GM12878 (cell line): ENCODE measurements at regions not wholly inside any gene's neighbourhood (a gene's known extent, or its start where the extent isn't known, plus 50 kb on each side); places are given as distances from the start of the nearest gene placed in this dataset.

Experiments used
- ATAC-seq: fragments of 200-7000 bp; cut with Tn5 transposase; 3 replicates; pipeline ENCODE4 v1.9.1; 2020; ENCODE audit warnings: mild to moderate bottlenecking, moderate library complexity
- BruUV-seq: library from RNA; stranded (reverse); fragments of 400-500 nt; replicated peaks from 2 replicates; lab custom pipeline; 2021; lab: Mats Ljungman, UMichigan
- CTCF ChIA-PET: fragments of 300-600 bp; sonication (Branson Sonifier 250); formaldehyde crosslinking; extraction: SDS; loops from one replicate; lab custom pipeline; 2021; ENCODE audit warnings: inconsistent platforms; lab: Yijun Ruan, JAX
- POLR2A ChIA-PET: fragments of 350-600 bp; formaldehyde crosslinking; extraction: SDS; loops from one replicate; lab custom pipeline; 2021; ENCODE audit warnings: inconsistent platforms; lab: Charles Lee
- RAD21 ChIA-PET: fragments of 300-600 bp; sonication (Branson Sonifier 250); formaldehyde crosslinking; loops from one replicate; lab custom pipeline; 2023; ENCODE audit warnings: antibody characterized with exemption; ENCODE audit not compliant: unreplicated experiment; lab: Charles Lee
- SMC1A ChIA-PET: fragments of 300-600 bp; sonication (Branson Sonifier 250); formaldehyde crosslinking; loops from one replicate; lab custom pipeline; 2023; ENCODE audit not compliant: unreplicated experiment, uncharacterized antibody; lab: Charles Lee
- DNase-seq: peaks from one replicate; pipeline ENCODE4 v3.0.0-alpha.2; 2011; ENCODE audit warnings: low read depth, low spot score
- FAIRE-seq: peaks from 3 replicates; lab custom pipeline; 2011; peaks lifted over from hg19 to GRCh38; lab: Jason Lieb, UNC
- H2AFZ ChIP-seq: 2 replicates; pipeline ENCODE4 v1.6.0; 2011; ENCODE audit warnings: low read depth, low read length, control low read depth; ENCODE audit not compliant: control insufficient read depth
- H3K27ac ChIP-seq: 2 replicates; pipeline ENCODE4 v1.5.1; 2011; ENCODE audit warnings: control low read depth; ENCODE audit not compliant: control insufficient read depth, insufficient read depth
- H3K27me3 ChIP-seq, 2 experiments: replicated peaks in 1 of 2; 2 replicates each; pipeline versions ENCODE4 v1.6.0 to v1.6.1; 2011; ENCODE audit warnings: low read length in 1 of 2; ENCODE audit not compliant: control insufficient read depth in 2 of 2, insufficient read depth in 2 of 2
- H3K36me3 ChIP-seq, 2 experiments: 2 replicates each; pipeline ENCODE4 v1.5.1; 2011; ENCODE audit warnings: low read length in 1 of 2; ENCODE audit not compliant: control insufficient read depth in 2 of 2, insufficient read depth in 2 of 2
- H3K4me1 ChIP-seq: 2 replicates; pipeline ENCODE4 v1.6.1; 2011; ENCODE audit warnings: mild to moderate bottlenecking, low read length, moderate library complexity, mixed read lengths; ENCODE audit not compliant: control insufficient read depth, insufficient read depth
- H3K4me2 ChIP-seq: 2 replicates; pipeline ENCODE4 v1.6.0; 2011; ENCODE audit warnings: control low read depth; ENCODE audit not compliant: control insufficient read depth, insufficient read depth
- H3K4me3 ChIP-seq: fragments of 200-600 bp; sonication (generic); 2 replicates; pipeline ENCODE4 v1.5.1; 2016
- H3K79me2 ChIP-seq: 2 replicates; pipeline ENCODE4 v1.6.0; 2011; ENCODE audit warnings: low read length; ENCODE audit not compliant: control insufficient read depth, insufficient read depth
- H3K9ac ChIP-seq: 2 replicates; pipeline ENCODE4 v1.8.0; 2011; ENCODE audit warnings: low read length, control low read depth, mixed read lengths; ENCODE audit not compliant: control insufficient read depth, insufficient read depth
- H3K9me3 ChIP-seq: replicated peaks from 3 replicates; pipeline ENCODE4 v1.5.1; 2011; ENCODE audit warnings: mild to moderate bottlenecking, low read length; ENCODE audit not compliant: control insufficient read depth, insufficient read depth
- H4K20me1 ChIP-seq: 2 replicates; pipeline ENCODE4 v1.6.0; 2011; ENCODE audit not compliant: control insufficient read depth, insufficient read depth
- ATF2 ChIP-seq: IDR thresholded peaks from 2 replicates; pipeline ENCODE4 v1.6.1; 2012; ENCODE audit warnings: low read length, inconsistent platforms
- CHD4 ChIP-seq: fragments of 200-600 bp; sonication (generic); IDR thresholded peaks from 2 replicates; pipeline ENCODE4 v1.6.1; 2016; ENCODE audit warnings: mild to moderate bottlenecking
- EGR1 ChIP-seq, 2 experiments: IDR thresholded peaks; 1 replicate in 1 of 2; 2 replicates in 1 of 2; pipeline ENCODE4 v1.6.1; 2011 to 2012; ENCODE audit warnings: low read depth in 2 of 2, low read length in 2 of 2, borderline replicate concordance in 1 of 2, mild to moderate bottlenecking in 1 of 2, moderate library complexity in 1 of 2
- HDAC6 ChIP-seq: fragments of 200-600 bp; sonication (generic); IDR thresholded peaks from one replicate; pipeline ENCODE4 v1.8.0; 2017; ENCODE audit warnings: antibody characterized with exemption; ENCODE audit not compliant: unreplicated experiment
- KDM1A ChIP-seq: fragments of 200-600 bp; sonication (generic); IDR thresholded peaks from 2 replicates; pipeline ENCODE4 v1.6.1; 2016; ENCODE audit warnings: borderline replicate concordance
- NFYB ChIP-seq: IDR thresholded peaks from 2 replicates; pipeline ENCODE4 v1.6.1; 2011; ENCODE audit warnings: low read depth, mild to moderate bottlenecking, low read length, improper control_type of control experiment, moderate library complexity; ENCODE audit not compliant: insufficient read depth
- PAX8 ChIP-seq: fragments of 450-650 bp; IDR thresholded peaks from 2 replicates; pipeline ENCODE4 v1.6.1; 2017; ENCODE audit warnings: mild to moderate bottlenecking, moderate library complexity
- RAD21 ChIP-seq: IDR thresholded peaks from 2 replicates; pipeline ENCODE4 v1.6.1; 2011; ENCODE audit warnings: mild to moderate bottlenecking, low read depth, low read length, moderate library complexity; ENCODE audit not compliant: insufficient read depth
- TAF1 ChIP-seq: IDR thresholded peaks from 2 replicates; pipeline ENCODE4 v1.6.1; 2011; ENCODE audit warnings: mild to moderate bottlenecking, low read depth, low read length, borderline replicate concordance
- YY1 ChIP-seq: IDR thresholded peaks from 2 replicates; pipeline ENCODE4 v1.6.1; 2011; ENCODE audit warnings: low read depth, mild to moderate bottlenecking, low read length
- WGBS: methylation state at CpG from one replicate; pipeline ENCODE4 v1.1.6; 2016; ENCODE audit warnings: low lambda C conversion rate; ENCODE audit not compliant: insufficient replicate concordance, insufficient coverage; ENCODE audit errors: missing lambda C conversion rate; 5-methylcytosine and 5-hydroxymethylcytosine counted together
- in situ Hi-C: fragments of 300-500 bp; cut with MboI; formaldehyde crosslinking; loops from 9 replicates; pipeline ENCODE4 v1.14.3; 2018; ENCODE audit warnings: mixed read lengths
- intact Hi-C: fragments of 100-400 bp; cut with micrococcal nuclease; formaldehyde crosslinking; loops from one replicate; pipeline ENCODE4 v1.14.2; 2022; ENCODE audit not compliant: unreplicated experiment
- TF ChIP-seq, protein P1 (sequence below): fragments of 150-350 bp; IDR thresholded peaks from 2 replicates; pipeline ENCODE4 v1.6.1; 2014; ENCODE audit warnings: mild to moderate bottlenecking, low read depth, low read length
- TF ChIP-seq, protein P2 (sequence below): fragments of 450-650 bp; IDR thresholded peaks from 2 replicates; pipeline ENCODE4 v1.6.1; 2017; ENCODE audit warnings: mild to moderate bottlenecking

- WGBS = 45% methylated on average over 3 of the region's 3 CpGs
- peaks cover 9% of the 10 kb centered on the region; the same call in 2 of the 3 replicates for H3K9me3 ChIP-seq
- intact Hi-C loops (no loop called here), in situ Hi-C loops (no loop called here)
- no peaks in the 10 kb centered on the region for H4K20me1 ChIP-seq
- H3K9ac ChIP-seq = no peak overlapping the region
- no peak for FAIRE-seq
- no TSS peak for BruUV-seq
- no peak for ATAC-seq
- H3K27me3 ChIP-seq = peaks cover 0 to 2% of the 10 kb centered on the region in 2 experiments; a peak in 1 of 4 replicates
- H2AFZ ChIP-seq = no peak overlapping the region
- TF ChIP-seq PAX8 (no peak), HDAC6 (no peak), KDM1A (no peak), EGR1 (IDR thresholded peaks at IDR 0.05; ENCODE audit: borderline replicate concordance in 1 of 2, low read depth in 2 of 2, low read length in 2 of 2) (no peak), CHD4 (no peak), YY1 (no peak), TAF1 (no peak), ATF2 (no peak), NFYB (no peak), RAD21 (no peak)
- TF ChIP-seq, protein P1, sequence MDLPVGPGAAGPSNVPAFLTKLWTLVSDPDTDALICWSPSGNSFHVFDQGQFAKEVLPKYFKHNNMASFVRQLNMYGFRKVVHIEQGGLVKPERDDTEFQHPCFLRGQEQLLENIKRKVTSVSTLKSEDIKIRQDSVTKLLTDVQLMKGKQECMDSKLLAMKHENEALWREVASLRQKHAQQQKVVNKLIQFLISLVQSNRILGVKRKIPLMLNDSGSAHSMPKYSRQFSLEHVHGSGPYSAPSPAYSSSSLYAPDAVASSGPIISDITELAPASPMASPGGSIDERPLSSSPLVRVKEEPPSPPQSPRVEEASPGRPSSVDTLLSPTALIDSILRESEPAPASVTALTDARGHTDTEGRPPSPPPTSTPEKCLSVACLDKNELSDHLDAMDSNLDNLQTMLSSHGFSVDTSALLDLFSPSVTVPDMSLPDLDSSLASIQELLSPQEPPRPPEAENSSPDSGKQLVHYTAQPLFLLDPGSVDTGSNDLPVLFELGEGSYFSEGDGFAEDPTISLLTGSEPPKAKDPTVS = no peak
- TF ChIP-seq, protein P2, sequence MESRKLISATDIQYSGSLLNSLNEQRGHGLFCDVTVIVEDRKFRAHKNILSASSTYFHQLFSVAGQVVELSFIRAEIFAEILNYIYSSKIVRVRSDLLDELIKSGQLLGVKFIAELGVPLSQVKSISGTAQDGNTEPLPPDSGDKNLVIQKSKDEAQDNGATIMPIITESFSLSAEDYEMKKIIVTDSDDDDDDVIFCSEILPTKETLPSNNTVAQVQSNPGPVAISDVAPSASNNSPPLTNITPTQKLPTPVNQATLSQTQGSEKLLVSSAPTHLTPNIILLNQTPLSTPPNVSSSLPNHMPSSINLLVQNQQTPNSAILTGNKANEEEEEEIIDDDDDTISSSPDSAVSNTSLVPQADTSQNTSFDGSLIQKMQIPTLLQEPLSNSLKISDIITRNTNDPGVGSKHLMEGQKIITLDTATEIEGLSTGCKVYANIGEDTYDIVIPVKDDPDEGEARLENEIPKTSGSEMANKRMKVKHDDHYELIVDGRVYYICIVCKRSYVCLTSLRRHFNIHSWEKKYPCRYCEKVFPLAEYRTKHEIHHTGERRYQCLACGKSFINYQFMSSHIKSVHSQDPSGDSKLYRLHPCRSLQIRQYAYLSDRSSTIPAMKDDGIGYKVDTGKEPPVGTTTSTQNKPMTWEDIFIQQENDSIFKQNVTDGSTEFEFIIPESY = no peak
- RAD21 ChIA-PET = no interaction called here
- DNase-seq = no peak
- H3K27ac ChIP-seq = no peak overlapping the region
- H3K79me2 ChIP-seq = no peaks in the 10 kb centered on the region
- SMC1A ChIA-PET = interaction anchor here (0.6 to 0.7 kb wide), 2 partner anchors 51 to 138 kb away, joined by 3 to 4 read pairs; no protein-coding TSS in a partner anchor
- H3K4me3 ChIP-seq = no peak overlapping the region
- H3K4me1 ChIP-seq = peaks cover 4% of the 10 kb centered on the region
- no peaks in the 10 kb centered on the region for H3K36me3 ChIP-seq
- POLR2A ChIA-PET = no interaction called here
- H3K4me2 ChIP-seq = no peak overlapping the region
- CTCF ChIA-PET = no interaction called here
Measured at GRCh38 chr18:3389977-3390376, 60.0 kb upstream of the TGIF1 start.
